ENCODE measurements at regions not wholly inside any gene's neighbourhood (a gene's known extent, or its start where the extent isn't known, plus 50 kb on each side); places are given as distances from the start of the nearest gene placed in this dataset.
"Not testable (repeated sequence)": the region's sequence is repeated elsewhere in the genome, so short reads cannot be mapped to it uniquely, and the experiment has no call there.

DNA sequence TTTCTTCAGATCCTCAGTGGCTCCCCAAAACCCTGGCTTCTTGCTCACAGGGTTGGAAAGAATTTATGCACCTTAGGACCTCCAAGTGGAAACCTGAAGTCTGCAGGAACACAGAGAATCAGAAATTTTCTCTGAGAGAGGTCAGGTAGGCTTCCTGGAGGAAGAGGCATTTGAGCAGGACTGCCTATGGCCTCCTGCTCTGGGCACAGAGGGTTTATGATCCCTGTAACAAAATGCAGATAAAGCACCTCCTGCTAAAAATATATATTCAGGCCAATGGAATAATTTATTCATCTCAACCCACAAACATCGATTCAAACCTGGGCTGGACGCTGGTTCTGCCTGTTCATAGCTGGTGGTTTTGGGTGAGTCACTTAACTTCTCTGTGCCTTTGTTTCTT lies 68.1 kb upstream of the FGF3 start:
- DNase-seq: no peak

- no peak for DNase-seq
These were observed 68.7 kb upstream of the FGF3 start for GRCh38 chr11:69887841-69888427.

GRCh38 chr11:69888483-69889181 lies 69.4 kb upstream of the FGF3 start:
- DNase-seq: peak; percentile 52

DNA sequence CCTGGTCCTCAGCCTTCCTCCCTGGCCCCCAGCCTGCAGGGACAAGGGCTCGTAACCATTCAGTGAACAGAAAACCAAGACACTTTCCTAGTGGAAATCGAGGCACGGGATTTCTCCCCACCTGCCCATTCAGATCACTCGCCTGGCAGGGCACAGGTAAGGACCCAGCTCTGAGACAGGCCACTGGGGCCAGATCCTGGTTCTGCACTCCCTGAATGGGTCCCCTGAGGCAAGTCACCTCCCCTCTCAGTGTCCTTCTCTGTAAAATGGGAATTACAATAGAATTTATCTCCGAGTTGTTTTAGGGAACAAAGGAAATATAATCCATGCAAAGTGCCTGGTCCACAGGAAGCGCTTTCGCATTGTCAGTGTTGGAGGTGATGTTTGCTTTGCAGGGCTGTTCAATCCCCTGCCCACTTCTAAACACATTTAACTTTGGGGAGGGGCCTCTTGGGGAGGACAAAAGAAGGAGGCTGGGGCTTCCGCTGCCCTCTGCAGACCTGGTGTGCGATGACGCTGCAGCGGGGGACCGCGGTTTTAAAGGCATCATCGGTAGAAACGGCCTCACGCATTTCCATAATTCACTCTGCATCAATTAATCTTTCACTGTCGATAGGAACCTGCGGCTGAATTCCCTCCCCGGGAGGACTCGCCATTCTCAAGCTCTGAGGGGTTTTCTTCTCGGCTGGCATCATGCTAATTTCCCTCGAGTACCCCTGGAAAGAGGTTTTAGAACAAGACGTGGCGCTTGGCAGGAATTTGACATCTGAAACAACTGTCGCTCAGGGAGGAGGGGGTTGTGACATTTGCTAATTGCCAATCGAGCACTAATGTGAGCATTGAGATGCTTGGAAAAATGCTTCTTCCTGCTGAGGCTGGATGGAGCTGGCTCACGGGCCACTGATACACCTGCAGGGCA lies 70.4 kb upstream of the FGF3 start:
- DNase-seq: no peak

DNA sequence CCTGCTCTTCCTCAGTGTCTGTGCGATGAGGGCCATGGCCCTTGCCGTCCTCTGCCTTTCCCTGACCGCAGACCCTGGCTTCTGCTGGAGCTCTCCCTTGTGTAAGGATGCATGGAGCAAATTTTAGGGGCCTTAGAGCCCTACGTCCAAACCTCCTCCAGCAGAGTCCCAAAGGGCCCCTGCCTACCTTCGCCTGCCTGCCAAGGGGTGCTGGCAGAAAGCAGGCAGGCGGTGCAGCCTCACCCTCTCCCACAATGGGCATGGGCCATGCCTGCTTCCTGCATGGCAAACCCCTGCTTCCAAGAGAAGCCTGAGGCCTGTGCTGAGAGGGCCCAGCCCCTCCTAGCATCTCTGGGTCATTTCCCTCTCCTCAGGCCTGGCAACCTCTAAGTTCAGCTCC lies 71.3 kb upstream of the FGF3 start:
- DNase-seq: no peak

GRCh38 chr11:69891421-69892236 lies 72.4 kb upstream of the FGF3 start:
- no peak for DNase-seq

- DNase-seq: no peak
These were observed 73.2 kb upstream of the FGF3 start for GRCh38 chr11:69892237-69892985.

GRCh38 chr11:69892986-69893555 lies 73.9 kb upstream of the FGF3 start:
- no peak for DNase-seq

GRCh38 chr11:69893631-69894030 lies 74.4 kb upstream of the FGF3 start:
- no peak for DNase-seq

GRCh38 chr11:69894181-69894611 lies 75.0 kb upstream of the FGF3 start:
- no peak for DNase-seq

GRCh38 chr11:69894648-69895047 lies 75.4 kb upstream of the FGF3 start:
- no peak for DNase-seq

- DNase-seq: no peak
These were observed 77.0 kb upstream of the FGF3 start for GRCh38 chr11:69896250-69896649.

DNA sequence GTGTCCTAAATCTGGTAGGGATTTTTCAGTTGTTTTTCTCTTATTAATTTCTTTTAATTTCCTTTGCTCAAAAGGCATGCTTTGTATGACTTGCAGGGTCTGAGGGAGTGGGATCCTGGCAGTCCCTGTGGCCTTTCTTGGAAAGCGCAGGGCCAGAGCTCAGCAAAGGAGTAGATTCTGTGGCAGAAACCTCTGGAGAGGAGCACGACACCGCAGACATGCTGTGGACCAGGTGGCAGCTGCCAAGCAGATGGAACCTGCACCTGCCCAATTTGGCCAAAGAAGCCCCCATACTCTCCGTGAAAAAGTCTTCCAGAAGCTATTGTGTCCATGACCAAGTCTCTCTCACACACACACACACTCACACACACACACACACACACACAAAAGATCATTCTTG lies 78.9 kb upstream of the FGF3 start:
- DNase-seq: no peak

DNA sequence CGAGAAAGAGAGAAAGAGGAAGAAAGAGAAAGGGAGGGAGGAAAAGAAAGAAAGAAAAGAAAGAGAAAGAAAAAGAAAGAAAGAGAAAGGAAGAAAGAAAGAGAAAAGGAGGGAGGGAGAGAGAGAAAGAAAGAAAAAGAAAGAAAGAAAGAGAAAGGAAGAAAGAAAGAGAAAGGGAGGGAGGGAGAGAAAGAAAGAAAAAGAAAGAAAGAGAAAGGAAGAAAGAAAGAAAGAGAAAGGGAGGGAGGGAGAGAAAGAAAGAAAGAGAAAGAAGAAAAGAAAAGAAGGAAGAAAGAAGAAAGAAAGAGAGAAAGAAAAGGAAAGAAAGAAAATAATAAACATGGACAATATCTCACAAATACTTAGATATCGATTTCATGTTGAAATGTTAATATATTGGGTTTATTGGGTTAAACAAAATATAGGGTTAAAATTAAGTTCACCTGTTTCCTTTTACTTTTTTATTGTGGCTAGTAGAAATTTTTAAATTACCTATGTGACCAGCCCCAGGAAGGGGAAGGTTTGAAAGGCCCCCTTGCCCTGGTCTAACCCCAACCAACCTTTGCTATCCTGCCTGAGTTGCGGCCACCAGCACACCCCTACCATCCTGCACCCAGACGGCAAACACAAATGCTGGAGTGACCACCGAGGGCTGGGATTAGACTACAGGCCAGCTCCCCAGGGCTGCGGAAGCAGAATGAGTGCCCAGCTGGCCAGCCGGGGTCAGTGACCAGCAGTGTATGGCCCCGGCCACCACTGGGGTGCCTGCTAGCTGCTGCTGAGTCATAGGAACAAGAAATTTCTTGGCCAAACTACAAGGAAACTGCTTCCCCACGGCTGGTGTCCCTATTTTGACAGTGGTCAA lies 81.0 kb upstream of the FGF3 start:
- DNase-seq: no peak

- not testable (repeated sequence) for DNase-seq
These were observed 81.6 kb upstream of the FGF3 start for GRCh38 chr11:69900822-69901302.

DNA sequence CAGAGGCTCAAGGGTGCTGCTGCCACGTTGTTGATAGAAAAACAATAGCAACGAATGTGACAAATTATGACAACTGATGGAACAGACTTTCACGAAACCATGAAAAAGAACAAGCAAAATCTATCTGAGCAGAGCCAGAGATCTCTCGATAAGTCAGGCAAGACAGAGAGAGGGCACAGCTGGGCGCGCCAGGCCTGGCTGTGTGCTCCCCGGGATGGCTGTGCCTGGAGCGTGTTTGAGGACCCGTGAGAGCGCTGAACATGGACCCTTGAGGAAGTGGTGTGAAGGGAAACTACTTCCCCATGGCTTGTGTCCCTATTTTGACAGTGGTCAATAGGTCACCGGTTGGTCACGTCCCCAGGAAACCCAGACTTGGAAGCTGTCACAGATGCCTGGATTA lies 83.1 kb upstream of the FGF3 start:
- DNase-seq: no peak

- DNase-seq: no peak
These were observed 84.0 kb upstream of the FGF3 start for GRCh38 chr11:69903211-69903610.

DNA sequence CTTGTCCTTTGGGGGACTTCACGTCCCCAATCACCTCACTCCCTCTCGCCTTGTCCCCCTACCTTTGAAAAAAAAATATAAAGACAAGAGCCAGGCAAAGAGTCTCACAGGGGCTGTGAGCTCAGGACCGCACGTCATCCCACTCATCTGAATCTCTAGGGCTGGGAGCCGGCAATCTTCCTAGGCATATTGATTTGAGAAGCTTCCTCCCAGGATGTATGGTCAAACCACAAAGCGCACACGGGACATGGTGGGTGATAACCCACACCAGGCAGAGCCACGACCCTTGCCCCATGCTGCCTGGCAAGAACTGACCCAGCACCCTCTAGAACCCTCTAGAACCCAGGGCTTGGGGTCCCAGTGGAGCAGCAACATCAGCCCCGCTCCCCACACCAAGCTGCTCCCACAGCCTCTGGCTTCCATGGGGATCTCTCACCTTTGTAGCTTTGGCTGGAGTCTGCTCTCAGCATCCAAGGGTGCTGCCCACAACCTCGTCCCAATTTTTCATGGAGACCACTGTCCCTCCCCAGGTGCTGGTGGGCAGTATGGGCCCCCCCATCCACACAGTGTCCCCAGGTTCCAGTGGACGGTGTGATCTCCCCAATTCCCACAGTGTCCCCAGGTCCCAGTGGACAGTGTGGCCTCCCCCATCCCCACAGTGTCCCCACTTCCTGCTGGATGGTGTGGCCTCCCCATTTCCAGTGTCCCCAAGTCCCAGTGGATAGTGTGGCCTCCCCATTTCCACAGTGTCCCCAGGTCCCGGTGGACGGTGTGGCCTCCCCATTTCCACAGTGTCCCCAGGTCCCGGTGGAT lies 85.2 kb upstream of the FGF3 start:
- DNase-seq: no peak

DNA sequence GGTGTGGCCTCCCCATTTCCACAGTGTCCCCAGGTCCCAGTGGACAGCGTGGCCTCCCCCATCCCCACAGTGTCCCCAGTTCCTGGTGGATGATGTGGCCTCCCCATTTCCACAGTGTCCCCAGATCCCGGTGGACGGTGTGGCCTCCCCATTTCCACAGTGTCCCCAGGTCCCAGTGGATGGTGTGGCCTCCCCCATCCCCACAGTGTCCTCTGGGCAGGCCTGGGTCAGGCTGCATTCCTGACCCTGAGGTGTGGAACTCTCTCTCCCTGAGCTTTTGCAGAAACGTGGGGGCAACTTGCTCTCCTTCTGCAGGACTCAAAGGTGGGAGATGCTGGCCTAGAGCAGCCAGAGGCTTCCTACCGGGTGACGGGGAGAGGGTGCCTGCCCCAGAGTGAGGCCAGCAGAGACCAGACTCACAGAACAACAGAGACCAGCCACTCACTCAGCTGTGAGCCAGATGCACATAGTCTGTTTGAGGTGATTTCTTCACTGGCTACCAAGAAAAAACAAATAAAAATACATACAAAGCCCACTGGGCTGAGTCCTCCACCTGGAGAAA lies 85.8 kb upstream of the FGF3 start:
- no peak for DNase-seq
